Right lobe of liver (tissue), 6 donors: ENCODE measurements at regions not wholly inside any gene's neighbourhood (a gene's known extent, or its start where the extent isn't known, plus 50 kb on each side); places are given as distances from the start of the nearest gene placed in this dataset.

Source experiments
- ATAC-seq, 4 donors: fragments of 200-7000 bp; cut with Tn5 transposase; one replicate each; pipeline ENCODE4 v1.9.1; 2020; ENCODE audit warnings: mild to moderate bottlenecking in 4 of 4, moderate library complexity in 4 of 4
- DNase-seq, 3 donors: peaks; one replicate each; pipeline ENCODE4 v3.0.0-alpha.2; 2020
- H3K27ac ChIP-seq, 3 donors: fragments of 200-600 bp; one replicate each; pipeline ENCODE4 v1.8.0; 2022
- H3K27me3 ChIP-seq, 2 donors: fragments of 200-600 bp; one replicate each; pipeline ENCODE4 v1.8.0; 2022
- H3K36me3 ChIP-seq, 4 donors: fragments of 200-600 bp; sonication (generic) in 1 of 4; one replicate each; pipeline versions ENCODE4 v1.5.1 to v1.8.0; 2017 to 2022; ENCODE audit warnings: control low read depth in 1 of 4
- H3K4me1 ChIP-seq, 4 donors: fragments of 200-600 bp; sonication (generic) in 1 of 4; one replicate each; pipeline versions ENCODE4 v1.5.1 to v1.8.0; 2017 to 2022; ENCODE audit warnings: control low read depth in 1 of 4
- H3K4me3 ChIP-seq, 3 donors: fragments of 200-600 bp; one replicate each; pipeline ENCODE4 v1.8.0; 2022
- H3K9me3 ChIP-seq, 4 donors: fragments of 200-600 bp; sonication (generic) in 1 of 4; one replicate each; pipeline versions ENCODE4 v1.5.1 to v1.8.0; 2017 to 2022; ENCODE audit warnings: control low read depth in 1 of 4
- CTCF ChIP-seq, 4 donors: fragments of 200-600 bp in 3 of 4; fragments of 450-650 bp in 1 of 4; IDR thresholded peaks; one replicate each; pipeline versions ENCODE4 v1.5.1 to v1.8.0; 2016 to 2022; ENCODE audit warnings: antibody characterized with exemption in 4 of 4, mild to moderate bottlenecking in 2 of 4
- POLR2A ChIP-seq: fragments of 450-650 bp; IDR thresholded peaks from one replicate; pipeline ENCODE4 v1.6.1; 2017; ENCODE audit warnings: antibody characterized with exemption, mild to moderate bottlenecking
- WGBS: methylation state at CpG from one replicate; pipeline ENCODE4 v1.1.6; 2018; ENCODE audit warnings: low coverage, low lambda C conversion rate; ENCODE audit not compliant: insufficient coverage; ENCODE audit errors: missing lambda C conversion rate; 5-methylcytosine and 5-hydroxymethylcytosine counted together
- intact Hi-C, 2 donors: fragments of 100-400 bp; cut with DNase I; formaldehyde crosslinking; loops; one replicate each; pipeline versions ENCODE4 v1.11.2 to v1.14.1; 2022
- donor health status: DM: no; HTN: yes; CAD: no.
- donor health status: DM: no; HTN: no; CAD: no.
- donor health status: DM: no; HTN: no; CAD: no.
- donor health status: DM: no; HTN: yes; CAD: no.
- donor health status: DM: no; HTN: yes; CAD: no.

GRCh38 chr6:12605888-12606345 lies 110.7 kb upstream of the PHACTR1 start:
- H3K4me3 ChIP-seq = no peak overlapping the region
- TF ChIP-seq POLR2A (no peak), CTCF (IDR thresholded peaks at IDR 0.05) (peak; percentile 72 to 79 (median 73))
- no peaks in the 10 kb centered on the region for H3K36me3 ChIP-seq
- no peaks in the 10 kb centered on the region for H3K27me3 ChIP-seq
- ATAC-seq (peak; percentile 92 to 96 (median 94)), DNase-seq (peak in 1 of 3 donors; percentile 57)
- WGBS = 35% methylated on average over 7 of the region's 7 CpGs
- intact Hi-C loops = loop anchor here in 1 of 2 donors (10.0 kb wide), 1 partner anchor 311 kb away; the partner anchor contains the start of gene EDN1
- no peaks in the 10 kb centered on the region for H3K4me1 ChIP-seq
- H3K9me3 ChIP-seq = no peaks in the 10 kb centered on the region
- H3K27ac ChIP-seq = no peak overlapping the region

GRCh38 chr6:12606616-12607015 lies 110.0 kb upstream of the PHACTR1 start:
- intact Hi-C loops = loop anchor here in 1 of 2 donors (10.0 kb wide), 1 partner anchor 312 kb away; the partner anchor contains the start of gene EDN1

GRCh38 chr6:12608016-12608860 lies 108.3 kb upstream of the PHACTR1 start:
- no peaks in the 10 kb centered on the region for H3K4me1 ChIP-seq
- no peaks in the 10 kb centered on the region for H3K9me3 ChIP-seq
- no peaks in the 10 kb centered on the region for H3K27me3 ChIP-seq
- peak in 1 of 4 donors; percentile 34 for ATAC-seq
- no peak overlapping the region for H3K4me3 ChIP-seq
- intact Hi-C loops = loop anchor here in 1 of 2 donors (10.0 kb wide), 1 partner anchor 313 kb away; the partner anchor contains the start of gene EDN1
- WGBS = 45% methylated on average over 8 of the region's 8 CpGs
- no peak overlapping the region for H3K27ac ChIP-seq
- no peak for TF ChIP-seq CTCF (IDR thresholded peaks at IDR 0.05)
- no peak for TF ChIP-seq POLR2A
- no peak for DNase-seq
- H3K36me3 ChIP-seq = no peaks in the 10 kb centered on the region

More at GRCh38 chr6:12606616-12607015, 110.0 kb upstream of the PHACTR1 start:
- ATAC-seq (no peak), DNase-seq (no peak)
- 67% methylated on average over 6 of the region's 6 CpGs for WGBS
- no peak for TF ChIP-seq CTCF (IDR thresholded peaks at IDR 0.05)
- no peaks in the 10 kb centered on the region for H3K9me3 ChIP-seq
- no peaks in the 10 kb centered on the region for H3K4me1 ChIP-seq
- H3K4me3 ChIP-seq = no peak overlapping the region
- H3K36me3 ChIP-seq = no peaks in the 10 kb centered on the region
- no peaks in the 10 kb centered on the region for H3K27me3 ChIP-seq
- no peak overlapping the region for H3K27ac ChIP-seq

- WGBS = 38% methylated on average over 3 of the region's 3 CpGs
- DNase-seq (no peak), ATAC-seq (no peak)
- Histone ChIP-seq H3K27ac (no peak overlapping the region), H3K9me3 (no peaks in the 10 kb centered on the region), H3K4me1 (no peaks in the 10 kb centered on the region), H3K4me3 (no peak overlapping the region), H3K36me3 (no peaks in the 10 kb centered on the region), H3K27me3 (no peaks in the 10 kb centered on the region)
- intact Hi-C loops = loop anchor here in 1 of 2 donors (10.0 kb wide), 1 partner anchor 314 kb away; the partner anchor contains the start of gene EDN1
- TF ChIP-seq CTCF (IDR thresholded peaks at IDR 0.05) (no peak), POLR2A (no peak)
These were observed 107.7 kb upstream of the PHACTR1 start for GRCh38 chr6:12608874-12609273.
